HG03064 (cell line): ENCODE measurements at regions not wholly inside any gene's neighbourhood (a gene's known extent, or its start where the extent isn't known, plus 50 kb on each side); places are given as distances from the start of the nearest gene placed in this dataset.
"Not testable (repeated sequence)": the region's sequence is repeated elsewhere in the genome, so short reads cannot be mapped to it uniquely, and the experiment has no call there.

Experiments used
- ATAC-seq: cut with Tn5 transposase; IDR thresholded peaks from one replicate; pipeline ENCODE4 v1.9.1; 2021; ENCODE audit warnings: low read depth; ENCODE audit not compliant: unreplicated experiment

DNA sequence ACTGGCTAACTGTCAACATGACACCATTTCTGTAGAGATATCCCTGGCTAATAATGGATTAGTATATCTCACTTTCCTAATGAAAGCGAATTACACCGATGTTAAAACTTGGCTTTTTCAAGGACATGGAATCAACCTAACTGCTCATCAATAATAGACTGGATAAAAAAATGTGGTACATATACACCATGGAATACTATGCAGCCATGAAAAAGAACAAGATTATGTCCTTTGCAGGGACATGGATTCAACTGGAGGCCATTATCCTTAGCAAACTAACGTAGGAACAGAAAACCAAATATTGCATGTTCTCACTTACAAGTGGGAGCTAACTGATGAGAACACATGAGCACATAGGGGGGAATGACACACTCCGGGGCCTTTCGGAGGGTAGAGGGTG, 62.6 kb downstream of the ZIC1 start:
- ATAC-seq = no peak

- ATAC-seq = no peak
Observed at GRCh38 chr3:147472846-147473245, 63.7 kb downstream of the ZIC1 start.

DNA sequence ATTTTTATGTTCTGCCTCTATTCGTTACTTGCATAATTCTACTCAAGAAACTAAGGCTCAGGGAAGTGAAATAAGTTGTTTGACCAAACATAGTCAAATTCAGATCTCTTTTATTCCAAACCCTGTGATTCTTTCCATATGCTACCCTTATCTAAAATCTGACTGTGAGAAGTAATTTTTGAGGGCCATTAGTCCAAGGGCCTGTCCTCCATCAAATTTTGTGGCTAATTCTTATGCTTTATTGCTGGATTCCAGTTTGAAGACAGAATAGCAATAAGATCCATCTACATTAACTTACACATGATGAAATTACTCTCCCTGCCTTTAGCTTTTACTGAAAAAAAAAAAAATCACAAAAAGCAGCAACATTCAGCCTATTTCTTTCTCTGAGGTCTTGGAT, 74.0 kb downstream of the ZIC1 start:
- no peak for ATAC-seq

DNA sequence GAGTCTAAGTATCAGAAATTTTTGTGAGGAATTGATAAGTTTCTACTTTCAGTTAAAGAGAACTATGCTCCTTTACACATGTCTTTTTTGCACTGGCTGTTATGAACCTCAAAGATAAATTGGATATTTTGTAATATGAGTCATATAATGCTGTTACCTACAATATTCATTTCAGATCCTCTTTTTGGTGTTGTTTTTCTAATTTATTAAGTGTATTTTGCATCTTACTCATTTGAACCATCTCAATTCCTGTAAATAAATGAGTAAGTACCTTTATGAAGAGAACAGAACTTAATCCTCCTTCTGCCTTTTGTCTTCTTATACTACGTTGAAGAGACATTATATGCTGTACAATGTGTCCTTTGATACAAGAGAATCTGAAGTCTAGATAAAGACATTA, 74.4 kb downstream of the ZIC1 start:
- no peak for ATAC-seq

DNA sequence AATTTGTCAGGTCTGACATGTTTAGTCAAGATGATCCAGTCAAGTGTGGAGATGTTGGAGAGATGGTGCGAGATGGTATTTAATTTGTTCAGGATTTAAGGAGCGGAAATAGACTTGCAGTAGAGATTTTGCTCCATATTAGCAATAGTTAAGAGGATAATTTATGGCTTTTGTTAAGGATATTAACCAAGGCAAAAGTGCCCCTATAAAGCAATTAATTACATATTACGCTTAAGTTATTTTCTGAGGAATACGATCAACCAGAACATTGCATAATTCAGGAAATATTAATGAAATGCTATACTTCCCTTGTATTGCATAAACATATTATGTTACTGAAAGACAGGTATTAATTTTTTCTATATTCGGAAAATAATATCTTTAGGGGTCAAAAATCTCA, 83.9 kb downstream of the ZIC1 start:
- no peak for ATAC-seq

DNA sequence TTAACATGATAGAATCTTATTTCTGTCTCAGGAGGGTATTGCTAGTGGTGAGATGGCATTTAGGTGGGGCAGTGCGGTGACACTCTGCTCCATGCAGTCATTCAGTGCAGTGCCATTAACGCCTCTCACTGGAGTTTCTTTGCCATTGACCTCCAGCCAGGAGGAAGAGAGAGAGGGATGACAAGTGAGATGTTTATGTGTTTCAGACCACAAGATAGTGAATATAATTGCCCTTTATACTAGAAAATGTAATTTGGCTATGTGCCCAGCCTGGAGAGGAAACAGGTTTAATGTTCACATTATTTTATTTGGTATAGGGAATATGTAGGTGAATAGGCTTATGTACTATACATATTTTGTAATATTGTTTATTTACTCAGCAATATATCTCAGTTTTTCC, 84.5 kb downstream of the ZIC1 start:
- no peak for ATAC-seq

DNA sequence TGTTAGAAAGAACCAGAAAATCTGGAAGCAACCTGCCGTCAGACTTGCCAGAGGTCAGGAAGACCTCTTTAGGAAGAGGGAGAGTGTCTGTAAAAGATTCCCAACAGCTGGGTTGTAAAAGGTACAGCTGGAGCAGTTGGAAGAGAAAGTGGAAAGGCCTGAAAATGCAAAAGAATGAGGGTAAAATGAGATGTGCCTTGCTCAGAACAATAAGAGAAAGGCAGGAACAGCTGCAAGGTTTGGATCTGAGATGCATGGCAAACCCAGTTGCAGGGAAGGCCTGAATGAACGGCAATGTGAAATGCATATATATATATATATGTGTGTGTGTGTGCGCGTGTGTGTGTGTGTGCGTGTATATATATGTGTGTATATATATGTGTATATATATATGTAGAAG, 88.1 kb downstream of the ZIC1 start:
- no peak for ATAC-seq

GRCh38 chr3:147507638-147508286, 98.6 kb downstream of the ZIC1 start:
- no peak for ATAC-seq

DNA sequence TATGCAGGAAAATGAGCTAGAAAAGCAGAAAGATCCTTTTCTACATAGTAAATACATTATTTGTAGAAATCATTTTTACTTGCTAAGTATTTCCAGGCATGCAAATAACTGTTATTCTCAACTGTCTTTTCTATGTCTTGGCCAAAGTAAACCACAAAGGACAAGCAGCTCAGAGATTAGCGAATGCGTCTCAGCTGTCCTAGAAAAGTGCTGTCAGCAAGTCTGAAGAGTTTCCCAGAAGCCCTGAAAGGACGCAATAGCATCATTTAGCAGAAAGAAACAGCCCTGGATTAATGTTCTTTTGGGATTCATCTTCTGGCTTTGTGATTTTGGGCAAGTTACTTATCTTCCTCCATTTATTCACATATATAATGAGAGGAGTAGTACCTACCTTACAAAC, 100.3 kb downstream of the ZIC1 start:
- ATAC-seq = no peak

DNA sequence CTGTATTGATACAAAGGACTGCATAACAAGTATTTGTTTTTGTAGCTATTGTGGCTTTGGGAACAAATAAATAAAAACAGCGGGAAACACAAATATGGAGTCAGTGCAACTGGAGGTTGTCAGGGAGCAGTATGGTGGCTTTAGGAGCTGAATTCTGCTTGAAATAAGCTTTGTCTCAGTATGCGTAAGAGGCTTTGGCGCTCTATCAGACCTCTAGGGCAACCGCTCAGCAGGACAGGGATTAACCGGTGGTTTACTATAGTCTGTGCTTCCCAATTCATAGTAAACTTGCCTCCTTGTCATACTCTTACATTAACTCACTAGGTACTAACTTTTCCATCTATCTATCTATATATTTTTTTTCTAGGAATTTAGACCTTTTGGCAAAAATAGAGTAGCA, 104.6 kb downstream of the ZIC1 start:
- no peak for ATAC-seq

DNA sequence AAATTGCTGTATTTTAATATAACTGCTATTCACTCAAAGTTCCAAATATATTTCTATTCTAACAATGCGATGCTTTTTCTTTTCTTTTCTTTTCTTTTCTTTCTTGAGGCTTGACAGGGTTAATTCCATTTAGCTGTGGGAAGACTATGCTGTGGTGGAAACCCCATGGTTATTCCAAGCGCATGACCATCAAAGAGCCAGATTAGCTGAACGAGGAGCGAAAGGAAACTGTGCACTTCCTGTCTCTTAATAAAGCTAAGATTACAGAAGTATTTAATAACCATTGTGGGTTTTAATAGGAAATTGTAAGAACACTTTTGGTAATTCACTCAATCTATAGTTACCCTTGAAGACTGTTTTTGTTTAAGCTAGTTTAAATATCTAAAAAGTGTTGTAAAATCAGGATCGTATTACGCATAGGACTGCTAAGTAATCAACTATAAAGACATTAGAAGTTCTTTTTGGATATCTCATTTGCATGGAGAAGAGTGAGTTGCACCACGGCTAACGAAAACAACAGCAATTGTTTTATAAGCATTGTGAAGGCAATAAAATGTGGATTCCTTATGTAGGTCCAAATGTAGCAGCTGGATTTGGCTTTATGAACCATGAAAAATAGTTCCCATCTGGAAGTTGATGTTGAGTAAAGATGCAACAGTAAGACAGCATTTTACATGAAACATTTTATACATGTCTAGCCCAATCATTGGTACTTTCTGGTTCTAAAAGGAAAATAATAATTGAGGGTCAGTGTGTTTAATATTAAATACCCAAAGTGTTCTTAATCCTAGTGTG, 105.4 kb downstream of the ZIC1 start:
- ATAC-seq = no peak

DNA sequence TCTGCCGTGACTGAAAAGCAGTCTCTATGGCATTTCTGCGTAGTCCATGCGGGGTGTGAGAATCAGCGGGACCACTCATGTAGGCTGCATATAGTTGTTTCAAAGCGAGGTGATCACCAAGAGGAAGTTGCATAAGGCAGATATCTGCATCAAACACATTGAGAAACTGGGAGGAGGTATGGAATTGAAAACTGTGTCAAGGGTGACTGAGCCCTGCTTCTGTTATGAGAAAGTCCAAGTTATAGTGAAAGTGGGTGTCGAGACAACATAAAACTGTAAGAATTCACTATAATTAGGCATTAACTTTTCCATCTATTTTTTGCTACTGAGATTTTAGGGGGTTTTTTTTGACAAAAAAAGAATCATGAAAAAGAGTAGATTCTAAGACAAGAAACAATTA, 109.3 kb downstream of the ZIC1 start:
- no peak for ATAC-seq

DNA sequence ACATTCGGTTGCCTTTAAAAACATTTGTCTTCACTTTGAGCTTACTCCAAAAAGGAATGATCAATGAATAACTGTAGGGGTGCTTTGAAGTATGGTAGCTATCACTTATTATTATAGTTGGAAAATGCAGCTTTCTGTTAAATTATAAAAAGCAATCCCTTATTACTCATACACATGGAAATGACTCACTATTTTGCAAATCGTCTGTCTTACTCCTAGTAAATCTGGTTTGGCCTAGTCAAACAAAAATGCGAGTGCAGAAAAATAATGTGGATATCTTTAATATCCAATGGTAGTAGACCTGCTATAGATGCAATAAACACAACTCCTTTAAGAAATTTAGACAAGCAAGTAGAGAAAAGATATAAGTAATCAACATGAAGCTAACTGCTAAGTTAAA, 112.5 kb downstream of the ZIC1 start:
- no peak for ATAC-seq

DNA sequence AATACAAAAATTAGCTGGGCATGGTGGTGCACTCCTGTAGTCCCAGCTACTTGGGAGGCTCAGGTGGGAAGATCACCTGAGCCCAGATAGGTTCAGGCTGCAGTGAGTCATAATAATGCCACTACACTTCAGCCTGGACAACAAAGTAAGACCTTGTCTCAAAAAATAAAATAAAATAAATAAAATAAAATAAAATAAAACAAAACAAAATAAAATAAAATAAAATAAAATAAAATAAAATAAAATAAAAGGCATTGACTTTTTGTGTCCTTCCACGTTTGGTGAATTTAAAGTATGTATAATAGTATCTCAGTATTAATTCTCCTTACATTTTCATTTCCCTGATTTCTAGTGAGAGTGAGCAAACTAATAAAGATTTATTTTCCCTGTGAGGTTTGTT, 113.6 kb downstream of the ZIC1 start:
- not testable (repeated sequence) for ATAC-seq

DNA sequence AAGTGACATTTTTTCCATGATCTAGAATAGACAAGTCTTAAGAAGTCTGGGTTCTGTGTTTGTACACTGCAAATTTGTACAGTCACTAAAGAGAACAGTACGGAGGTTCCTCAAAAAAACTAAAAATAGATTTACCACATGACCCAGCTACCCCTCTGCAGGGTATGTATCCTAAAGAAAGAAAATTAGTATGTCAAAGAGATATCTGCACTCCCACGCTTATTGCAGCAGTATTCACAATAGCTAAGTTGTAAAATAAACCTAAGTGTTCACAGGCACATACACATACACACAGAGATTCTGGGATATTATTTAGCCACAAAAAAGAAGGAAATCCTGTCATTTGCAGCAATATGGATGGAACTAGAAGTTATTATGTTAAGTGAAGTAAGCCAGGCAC, 120.4 kb downstream of the ZIC1 start:
- ATAC-seq = no peak

DNA sequence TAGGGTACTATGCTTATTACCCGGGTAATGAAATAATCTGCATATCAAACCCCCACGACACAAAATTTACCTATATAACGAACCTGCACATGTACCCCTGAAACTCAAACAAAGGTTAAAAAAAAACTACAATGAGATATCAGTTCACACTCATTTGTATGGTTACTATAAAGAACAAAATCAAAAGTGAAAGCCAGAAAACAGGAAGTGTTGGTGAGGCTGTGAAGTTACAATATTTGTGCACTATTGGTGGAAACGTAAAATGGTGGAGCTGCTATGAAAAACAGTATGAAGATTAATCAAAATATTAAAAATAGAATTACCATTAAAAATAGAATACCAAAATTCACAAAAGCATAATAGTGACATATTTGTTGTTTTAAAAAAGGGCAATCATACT, 128.9 kb downstream of the ZIC1 start:
- no peak for ATAC-seq

DNA sequence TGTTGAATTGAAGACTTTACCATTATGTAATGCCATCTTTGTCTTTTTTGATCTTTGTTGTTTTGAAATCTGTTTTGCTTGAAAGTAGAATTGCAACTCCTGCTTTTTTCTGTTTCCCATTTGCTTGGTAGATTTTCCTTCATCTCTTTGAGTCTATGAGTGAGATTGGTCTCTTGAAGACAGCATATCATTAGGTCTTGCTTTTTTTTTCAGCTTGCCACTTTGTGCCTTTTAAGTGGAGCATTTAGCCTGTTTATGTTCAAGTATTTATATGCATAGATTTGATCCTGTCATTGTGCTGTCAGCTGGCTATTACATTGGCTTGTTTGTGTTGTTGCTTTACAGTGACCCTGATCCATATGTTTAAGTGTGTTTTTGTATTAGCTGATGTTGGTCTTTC, 131.8 kb downstream of the ZIC1 start:
- ATAC-seq = no peak

DNA sequence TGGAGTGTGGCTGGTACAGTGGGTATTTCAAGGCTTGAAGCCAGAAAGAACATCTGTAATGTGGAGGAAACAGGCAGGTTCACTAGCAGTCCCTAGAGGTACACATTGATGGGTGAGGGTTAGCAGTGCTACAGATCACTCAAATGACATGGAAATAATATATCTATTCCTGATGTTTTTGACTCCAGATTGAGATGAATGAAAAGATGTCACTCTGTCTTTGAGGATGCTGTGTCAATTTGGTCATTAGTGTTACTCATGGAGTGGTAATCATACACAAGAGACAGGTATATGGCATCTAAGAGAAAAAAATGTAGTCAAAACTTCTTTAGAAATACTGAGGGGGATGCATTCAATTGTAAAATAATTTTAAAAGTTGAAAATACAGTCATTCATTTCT, 135.1 kb downstream of the ZIC1 start:
- ATAC-seq = no peak

DNA sequence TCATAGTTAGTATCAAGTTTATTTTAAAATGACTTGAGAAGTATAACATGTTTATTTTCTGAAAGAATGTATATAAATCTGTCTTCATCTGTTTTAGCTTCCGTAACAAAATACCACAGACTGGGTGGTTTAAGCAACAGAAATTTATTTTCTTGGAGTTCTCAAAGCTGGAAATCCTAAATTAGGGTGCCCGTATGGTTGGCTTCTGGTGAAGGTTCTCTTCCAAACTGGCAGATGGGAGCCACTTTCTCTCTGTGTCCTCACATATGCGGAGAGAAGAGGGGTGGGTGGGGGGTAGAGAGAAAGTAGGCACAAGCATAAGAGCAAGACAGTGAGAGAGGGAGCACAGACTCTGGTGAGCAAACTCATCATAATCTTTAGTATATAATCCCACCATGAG, 142.3 kb downstream of the ZIC1 start:
- ATAC-seq = no peak

GRCh38 chr3:147554332-147554731, 145.2 kb downstream of the ZIC1 start:
- ATAC-seq = no peak

DNA sequence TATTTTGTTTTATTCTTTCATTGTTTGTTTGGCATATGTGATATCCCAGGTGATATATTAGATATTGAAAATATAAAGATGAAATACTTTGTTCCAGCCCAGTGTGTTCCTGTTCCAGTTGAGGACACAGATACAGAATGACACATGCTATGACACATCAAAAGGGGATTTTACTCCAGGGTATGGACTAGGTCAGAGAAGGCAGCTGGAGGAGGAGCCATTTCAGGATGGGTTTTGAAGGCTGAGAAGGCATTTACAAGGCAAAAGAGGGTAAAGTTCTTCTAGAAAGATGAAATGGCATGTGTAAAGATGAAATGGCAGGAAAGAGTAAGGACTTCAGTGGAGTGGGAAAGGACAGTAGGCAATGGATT, 163.8 kb downstream of the ZIC1 start:
- no peak for ATAC-seq

DNA sequence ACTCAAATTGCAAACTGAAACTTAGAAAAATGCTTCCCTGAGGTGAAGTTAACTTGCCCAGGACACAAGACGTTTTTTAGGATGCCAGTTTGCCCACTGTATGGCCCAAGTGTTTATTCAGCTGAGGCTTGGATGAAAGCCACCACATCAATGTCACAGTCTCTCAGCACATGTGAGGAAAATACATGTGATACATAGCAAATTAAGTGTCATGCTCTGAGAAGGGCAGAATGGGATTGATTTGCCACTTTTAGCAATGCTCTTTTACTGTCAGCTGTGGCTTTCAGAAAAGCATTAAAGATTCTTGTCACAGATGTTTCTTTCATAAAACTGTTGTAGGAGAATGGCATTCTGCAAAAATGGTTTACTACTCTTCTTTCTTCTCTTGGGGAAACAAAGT, 165.5 kb downstream of the ZIC1 start:
- no peak for ATAC-seq

GRCh38 chr3:147575391-147575790, 166.2 kb downstream of the ZIC1 start:
- ATAC-seq = no peak
